ENCODE measurements at regions not wholly inside any gene's neighbourhood (a gene's known extent, or its start where the extent isn't known, plus 50 kb on each side); places are given as distances from the start of the nearest gene placed in this dataset.

DNA sequence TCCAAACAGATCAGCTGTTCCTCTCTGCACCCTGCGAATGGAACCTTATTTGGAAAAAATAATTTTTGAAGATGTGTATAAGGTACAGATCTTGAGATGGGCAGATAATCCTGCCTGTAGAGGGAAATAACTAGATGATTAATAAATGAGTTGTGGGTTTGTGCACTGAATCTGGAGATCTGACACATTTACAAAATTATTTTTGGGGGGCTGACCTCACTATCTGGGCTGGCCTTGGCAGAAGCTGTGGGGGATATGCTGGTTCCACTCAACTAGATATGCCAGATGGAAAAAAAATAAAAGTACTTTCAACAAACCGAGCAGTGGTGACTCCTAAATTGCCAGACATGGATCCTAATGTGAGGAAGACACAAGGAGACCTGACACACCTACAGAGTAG lies 552.2 kb upstream of the AMELY start:
- H3K23ac ChIP-seq (ENCODE audit: insufficient read length) = no peak overlapping the region
- DNase-seq (ENCODE audit: low read depth in 1 of 2, low spot score in 2 of 2) = no peak
- no peaks in the 10 kb centered on the region for H3K79me1 ChIP-seq (ENCODE audit: low read depth, low read length)
- no peaks in the 10 kb centered on the region for H3K4me1 ChIP-seq (replicated peaks in 1 of 4; ENCODE audit: control insufficient read depth in 3 of 4, insufficient read depth in 4 of 4, low read length in 3 of 4)
- no peak overlapping the region for H4K8ac ChIP-seq (ENCODE audit: extremely low read depth, insufficient read depth, low read length)
- H4K5ac ChIP-seq (ENCODE audit: insufficient read length, low read depth, low read length) = no peak overlapping the region
- no peaks in the 10 kb centered on the region for H4K20me1 ChIP-seq (replicated peaks in 1 of 2; ENCODE audit: control insufficient read depth in 1 of 2, insufficient read depth in 2 of 2, low read length in 2 of 2)
- H3K9ac ChIP-seq (replicated peaks in 1 of 4; ENCODE audit: extremely low read depth in 1 of 4, low read depth in 3 of 4, low read length in 3 of 4) = no peak overlapping the region
- ChIA-PET CTCF (ENCODE audit: partially characterized antibody) (no interaction called here), POLR2A (ENCODE audit: partially characterized antibody) (no interaction called here)
- H3K18ac ChIP-seq (ENCODE audit: extremely low read depth, low read length) = no peak overlapping the region
- H3K27ac ChIP-seq (ENCODE audit: low read depth, low read length) = no peak overlapping the region
- no peak overlapping the region for H3K4me2 ChIP-seq (ENCODE audit: insufficient read depth in 1 of 2, low read depth in 2 of 2, low read length in 2 of 2)
- no peak overlapping the region for H4K91ac ChIP-seq (replicated peaks; ENCODE audit: insufficient read length, low read length)
- H3K79me2 ChIP-seq (ENCODE audit: control insufficient read depth in 1 of 2, insufficient read depth in 2 of 2, low read length in 2 of 2) = no peaks in the 10 kb centered on the region
- no peaks in the 10 kb centered on the region for H3K36me3 ChIP-seq (ENCODE audit: control insufficient read depth in 2 of 4, insufficient read depth in 4 of 4, low read length in 3 of 4)
- H2BK15ac ChIP-seq (ENCODE audit: low read length) = no peak overlapping the region
- no peak overlapping the region for H2AFZ ChIP-seq (ENCODE audit: low read length)
- no peak overlapping the region for H2BK5ac ChIP-seq (ENCODE audit: low read depth, low read length)
- WGBS, 2 experiments (ENCODE audit: extremely low coverage in 1 of 2, insufficient coverage in 1 of 2, insufficient read length in 1 of 2, insufficient replicate concordance in 2 of 2, low coverage in 1 of 2, low lambda C conversion rate in 2 of 2, missing lambda C conversion rate in 1 of 2) = 100% methylated on average over 2 of the region's 2 CpGs; no CpG with 5 or more reads in 1 of the 2 experiments
- H2BK120ac ChIP-seq (replicated peaks; ENCODE audit: low read depth, low read length) = no peak overlapping the region
- FAIRE-seq = no peak
- no peak overlapping the region for H2BK12ac ChIP-seq (ENCODE audit: low read depth, low read length)
- H3K9me3 ChIP-seq (ENCODE audit: insufficient read depth in 2 of 2, low read depth in 1 of 2, low read length in 1 of 2) = no peaks in the 10 kb centered on the region
- H3K4me3 ChIP-seq (ENCODE audit: extremely low read depth in 1 of 4, insufficient read depth in 2 of 4, low read depth in 3 of 4, low read length in 4 of 4) = no peak overlapping the region
- peaks cover 3% of the 10 kb centered on the region; the same call in 1 of the 2 replicates for H3K23me2 ChIP-seq (ENCODE audit: low read depth, low read length)
- no peak overlapping the region for H2BK20ac ChIP-seq (ENCODE audit: low read length)
- H3K4ac ChIP-seq (replicated peaks; ENCODE audit: insufficient read length, low read depth, low read length) = no peak overlapping the region
- no peak overlapping the region for H2AK5ac ChIP-seq (ENCODE audit: low read depth, low read length)
- no peaks in the 10 kb centered on the region for H3K27me3 ChIP-seq (replicated peaks in 1 of 4; ENCODE audit: control insufficient read depth in 3 of 4, extremely low read depth in 1 of 4, insufficient read depth in 3 of 4, low read length in 3 of 4)
- no peak overlapping the region for H3K14ac ChIP-seq (ENCODE audit: insufficient read length)
- H3K56ac ChIP-seq (replicated peaks; ENCODE audit: insufficient read length, low read depth, low read length) = no peak overlapping the region
- TF ChIP-seq, protein P1, sequence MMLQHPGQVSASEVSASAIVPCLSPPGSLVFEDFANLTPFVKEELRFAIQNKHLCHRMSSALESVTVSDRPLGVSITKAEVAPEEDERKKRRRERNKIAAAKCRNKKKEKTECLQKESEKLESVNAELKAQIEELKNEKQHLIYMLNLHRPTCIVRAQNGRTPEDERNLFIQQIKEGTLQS (IDR thresholded peaks at IDR 0.05; ENCODE audit: insufficient read depth, low read depth, low read length) = no peak
- TF ChIP-seq NRF1 (IDR thresholded peaks at IDR 0.05; ENCODE audit: low read depth, low read length) (no peak), KDM4A (IDR thresholded peaks at IDR 0.05; ENCODE audit: low read depth, low read length, severe bottlenecking) (no peak), CBX8 (IDR thresholded peaks at IDR 0.05; ENCODE audit: borderline replicate concordance, low read depth, low read length) (no peak), SP4 (IDR thresholded peaks at IDR 0.05; ENCODE audit: low read length) (no peak), TAF1 (IDR thresholded peaks at IDR 0.05; ENCODE audit: low read depth, low read length) (no peak), TEAD4 (IDR thresholded peaks at IDR 0.05; ENCODE audit: low read depth, low read length) (no peak), SRF (IDR thresholded peaks at IDR 0.05; ENCODE audit: low read depth, low read length) (no peak), TAF7 (optimal IDR thresholded peaks at IDR 0.05; ENCODE audit: borderline replicate concordance, low read depth, low read length) (no peak), EP300 (IDR thresholded peaks at IDR 0.05; ENCODE audit: borderline replicate concordance in 1 of 2, low read depth in 2 of 2, low read length in 2 of 2) (no peak), NANOG (IDR thresholded peaks at IDR 0.05; ENCODE audit: insufficient read depth, low read depth, low read length, poor library complexity, severe bottlenecking) (no peak), CHD2 (IDR thresholded peaks at IDR 0.05; ENCODE audit: low read length) (no peak), TCF12 (IDR thresholded peaks at IDR 0.05; ENCODE audit: low read depth, low read length) (no peak), GABPA (IDR thresholded peaks at IDR 0.05; ENCODE audit: borderline replicate concordance, insufficient read depth, low read length) (no peak)

Measured in H1 (cell line).